Tibial nerve (tissue), 4 donors: ENCODE measurements at regions not wholly inside any gene's neighbourhood (a gene's known extent, or its start where the extent isn't known, plus 50 kb on each side); places are given as distances from the start of the nearest gene placed in this dataset.
"Not testable (repeated sequence)": the region's sequence is repeated elsewhere in the genome, so short reads cannot be mapped to it uniquely, and the experiment has no call there.

Source experiments
- DNase-seq, 2 donors: peaks; one replicate each; pipeline ENCODE4 v3.0.0-alpha.2; 2019; ENCODE audit warnings: low spot score in 2 of 2
- H3K27ac ChIP-seq, 4 donors: fragments of 200-600 bp; sonication (generic) in 3 of 4; one replicate each; pipeline ENCODE4 v1.5.1; 2017 to 2019; ENCODE audit warnings: mild to moderate bottlenecking in 1 of 4
- H3K27me3 ChIP-seq, 2 donors: fragments of 200-600 bp; sonication (generic) in 1 of 2; one replicate each; pipeline versions ENCODE4 v1.5.1 to v1.6.0; 2017 to 2019
- H3K36me3 ChIP-seq, 3 donors: fragments of 200-600 bp; sonication (generic); one replicate each; pipeline ENCODE4 v1.5.1; 2018 to 2019
- H3K4me1 ChIP-seq, 4 donors: fragments of 200-600 bp; sonication (generic) in 3 of 4; one replicate each; pipeline ENCODE4 v1.5.1; 2017 to 2019
- H3K4me3 ChIP-seq, 4 donors: fragments of 200-600 bp; sonication (generic) in 3 of 4; one replicate each; pipeline ENCODE4 v1.5.1; 2017 to 2019; ENCODE audit warnings: mild to moderate bottlenecking in 1 of 4, moderate library complexity in 1 of 4
- H3K9me3 ChIP-seq, 4 donors: fragments of 200-600 bp; sonication (generic) in 3 of 4; one replicate each; pipeline ENCODE4 v1.5.1; 2017 to 2019
- CTCF ChIP-seq, 5 experiments: fragments of 200-600 bp in 3 of 5; fragments of 450-650 bp in 2 of 5; sonication (generic) in 3 of 5; IDR thresholded peaks; one replicate each; pipeline ENCODE4 v1.5.1; 2016 to 2019; ENCODE audit warnings: antibody characterized with exemption in 5 of 5, mild to moderate bottlenecking in 3 of 5, moderate library complexity in 2 of 5
- EP300 ChIP-seq, 2 donors: sonication (generic); formaldehyde crosslinking; IDR thresholded peaks; one replicate each; pipeline ENCODE4 v1.6.1; 2017; ENCODE audit warnings: antibody characterized with exemption in 2 of 2, mild to moderate bottlenecking in 1 of 2
- POLR2A ChIP-seq, 2 donors: fragments of 450-650 bp; IDR thresholded peaks; one replicate each; pipeline ENCODE4 v1.6.1; 2017; ENCODE audit warnings: antibody characterized with exemption in 2 of 2, mild to moderate bottlenecking in 2 of 2, moderate library complexity in 2 of 2
- WGBS, 2 donors: methylation state at CpG; one replicate each; pipeline ENCODE4 v1.1.5; 2018; 5-methylcytosine and 5-hydroxymethylcytosine counted together

DNA sequence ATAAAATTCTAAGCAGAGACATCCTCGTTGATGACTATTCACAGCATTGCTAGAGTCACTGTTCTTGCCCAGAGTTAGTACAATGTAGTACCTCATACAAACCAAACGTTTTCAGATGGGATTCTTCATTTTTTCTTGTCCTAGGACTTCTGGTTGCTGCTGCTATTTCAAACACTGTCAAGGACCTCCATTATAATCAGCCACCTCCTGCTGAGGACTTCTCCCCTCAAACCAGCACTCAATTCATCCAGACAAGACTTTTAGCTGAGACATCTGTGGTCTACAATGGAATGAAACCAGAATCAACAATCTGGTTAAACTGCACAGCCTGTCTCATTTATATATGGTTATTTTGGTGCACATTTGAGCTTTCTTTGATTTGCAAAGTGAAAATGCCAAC, 1008.8 kb downstream of the STPG2 start:
- 48 to 64% methylated on average over 2 of the region's 2 CpGs for WGBS, 2 donors

GRCh38 chr4:97139791-97140190, 1003.5 kb downstream of the STPG2 start:
- DNase-seq, result no peak
- peaks cover 0 to 2% (median 0%) of the 10 kb centered on the region in 4 donors for H3K9me3 ChIP-seq
- no peak for TF ChIP-seq POLR2A (IDR thresholded peaks at IDR 0.05)
- no peak for TF ChIP-seq CTCF (IDR thresholded peaks at IDR 0.05)
- no peak for TF ChIP-seq EP300 (IDR thresholded peaks at IDR 0.05)
- 59 to 62% methylated on average over 4 of the region's 4 CpGs for WGBS, 2 donors
- no peaks in the 10 kb centered on the region for H3K27me3 ChIP-seq
- no peak overlapping the region for H3K4me3 ChIP-seq
- peaks cover 0 to 2% (median 0%) of the 10 kb centered on the region in 3 donors for H3K36me3 ChIP-seq
- no peaks in the 10 kb centered on the region for H3K4me1 ChIP-seq
- H3K27ac ChIP-seq, result no peak overlapping the region

More for the DNA sequence above, 1008.8 kb downstream of the STPG2 start:
- Histone ChIP-seq H3K4me3 (no peak overlapping the region), H3K4me1 (no peaks in the 10 kb centered on the region), H3K36me3 (no peaks in the 10 kb centered on the region), H3K9me3 (peaks cover 0 to 2% (median 0%) of the 10 kb centered on the region in 4 donors), H3K27ac (no peak overlapping the region), H3K27me3 (no peaks in the 10 kb centered on the region)
- TF ChIP-seq EP300 (IDR thresholded peaks at IDR 0.05) (no peak), POLR2A (IDR thresholded peaks at IDR 0.05) (no peak), CTCF (IDR thresholded peaks at IDR 0.05) (no peak)
- no peak for DNase-seq

DNA sequence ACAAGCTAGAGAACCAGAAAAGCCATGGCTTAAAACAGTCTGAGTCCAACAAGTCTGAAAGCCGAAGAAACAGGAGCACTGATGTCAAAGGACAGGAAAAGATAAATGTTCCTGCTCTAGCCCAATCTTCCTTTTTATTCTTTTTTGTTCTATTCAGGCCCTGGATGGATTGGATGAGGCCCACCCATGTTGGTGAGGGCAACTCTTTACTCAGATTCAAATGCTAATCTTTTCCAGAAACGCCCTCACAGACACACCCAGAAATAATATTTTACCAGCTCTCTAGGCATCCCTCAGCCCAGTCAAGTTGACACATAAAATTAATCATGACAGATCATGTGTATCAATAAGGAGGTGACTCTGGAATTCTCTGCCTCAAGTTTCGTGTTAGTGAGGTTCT, 1002.7 kb downstream of the STPG2 start:
- Histone ChIP-seq H3K4me1 (no peaks in the 10 kb centered on the region), H3K4me3 (no peak overlapping the region), H3K9me3 (peaks cover 0 to 2% (median 0%) of the 10 kb centered on the region in 4 donors), H3K27ac (no peak overlapping the region), H3K27me3 (no peaks in the 10 kb centered on the region), H3K36me3 (peaks cover 0 to 2% (median 0%) of the 10 kb centered on the region in 3 donors)
- 78 to 83% methylated on average over 3 of the region's 3 CpGs for WGBS, 2 donors
- DNase-seq, result no peak
- TF ChIP-seq EP300 (IDR thresholded peaks at IDR 0.05) (no peak), CTCF (IDR thresholded peaks at IDR 0.05) (no peak), POLR2A (IDR thresholded peaks at IDR 0.05) (no peak)

DNA sequence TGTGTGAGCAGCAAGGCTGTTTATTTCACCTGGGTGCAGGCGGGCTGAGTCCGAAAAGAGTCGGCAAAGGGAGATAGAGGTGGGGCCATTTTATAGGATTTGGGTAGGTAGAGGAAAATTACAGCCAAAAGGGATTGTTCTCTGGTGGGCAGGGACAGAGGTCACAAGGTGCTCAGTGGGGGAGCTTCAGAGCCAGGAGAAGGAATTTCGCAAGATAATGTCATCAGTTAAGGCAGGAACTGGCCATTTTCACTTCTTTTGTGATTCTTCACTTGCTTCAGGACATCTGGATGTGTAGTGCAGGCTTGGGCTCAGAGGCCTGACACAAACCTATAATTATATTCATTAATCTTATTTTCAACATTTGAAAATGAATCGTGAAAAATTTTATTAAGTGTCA, 1001.9 kb downstream of the STPG2 start:
- not testable (repeated sequence) for DNase-seq, H3K27ac ChIP-seq, H3K27me3 ChIP-seq, H3K36me3 ChIP-seq, H3K4me3 ChIP-seq, H3K9me3 ChIP-seq, H3K4me1 ChIP-seq
- WGBS, 2 donors, result 89 to 91% methylated on average over 5 of the region's 5 CpGs

DNA sequence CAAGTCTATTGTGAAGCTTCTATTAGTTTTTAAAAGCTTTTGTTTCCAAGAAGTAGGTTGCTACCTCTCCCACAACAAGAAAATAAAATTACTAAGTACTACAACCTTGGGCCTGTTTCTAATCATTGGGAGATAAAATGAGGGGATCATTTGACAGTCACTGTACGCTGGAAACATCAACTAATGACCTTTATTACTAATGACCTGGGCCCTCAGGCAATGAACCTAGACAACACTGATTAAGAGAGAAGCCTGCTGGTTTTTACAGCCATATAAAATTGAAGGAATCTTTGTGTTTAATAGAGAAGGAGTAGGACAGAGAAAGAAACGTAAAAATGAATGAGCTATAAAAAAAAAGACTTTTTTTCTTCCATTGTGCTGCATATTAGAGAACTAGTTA, 1000.9 kb downstream of the STPG2 start:
- H3K27ac ChIP-seq, result no peak overlapping the region
- H3K27me3 ChIP-seq, result no peaks in the 10 kb centered on the region
- H3K9me3 ChIP-seq, result peaks cover 0 to 2% (median 0%) of the 10 kb centered on the region in 4 donors
- no peak for DNase-seq
- H3K4me1 ChIP-seq, result no peaks in the 10 kb centered on the region
- H3K4me3 ChIP-seq, result no peak overlapping the region
- 33 to 38% methylated on average over 2 of the region's 2 CpGs for WGBS, 2 donors
- peaks cover 0 to 2% (median 0%) of the 10 kb centered on the region in 3 donors for H3K36me3 ChIP-seq
- TF ChIP-seq CTCF (IDR thresholded peaks at IDR 0.05), result no peak
- no peak for TF ChIP-seq POLR2A (IDR thresholded peaks at IDR 0.05)
- TF ChIP-seq EP300 (IDR thresholded peaks at IDR 0.05), result no peak

- Histone ChIP-seq H3K9me3 (peaks cover 0 to 2% (median 0%) of the 10 kb centered on the region in 4 donors), H3K4me1 (no peaks in the 10 kb centered on the region), H3K4me3 (no peak overlapping the region), H3K27ac (no peak overlapping the region), H3K27me3 (no peaks in the 10 kb centered on the region), H3K36me3 (peaks cover 0 to 2% (median 0%) of the 10 kb centered on the region in 3 donors)
- no peak for TF ChIP-seq POLR2A (IDR thresholded peaks at IDR 0.05)
- TF ChIP-seq CTCF (IDR thresholded peaks at IDR 0.05), result no peak
- TF ChIP-seq EP300 (IDR thresholded peaks at IDR 0.05), result no peak
- no peak for DNase-seq
- 42 to 45% methylated on average over 4 of the region's 4 CpGs for WGBS, 2 donors
These were observed 1000.4 kb downstream of the STPG2 start for GRCh38 chr4:97142893-97143292.
